ENCODE measurements at regions not wholly inside any gene's neighbourhood (a gene's known extent, or its start where the extent isn't known, plus 50 kb on each side); places are given as distances from the start of the nearest gene placed in this dataset.

DNA sequence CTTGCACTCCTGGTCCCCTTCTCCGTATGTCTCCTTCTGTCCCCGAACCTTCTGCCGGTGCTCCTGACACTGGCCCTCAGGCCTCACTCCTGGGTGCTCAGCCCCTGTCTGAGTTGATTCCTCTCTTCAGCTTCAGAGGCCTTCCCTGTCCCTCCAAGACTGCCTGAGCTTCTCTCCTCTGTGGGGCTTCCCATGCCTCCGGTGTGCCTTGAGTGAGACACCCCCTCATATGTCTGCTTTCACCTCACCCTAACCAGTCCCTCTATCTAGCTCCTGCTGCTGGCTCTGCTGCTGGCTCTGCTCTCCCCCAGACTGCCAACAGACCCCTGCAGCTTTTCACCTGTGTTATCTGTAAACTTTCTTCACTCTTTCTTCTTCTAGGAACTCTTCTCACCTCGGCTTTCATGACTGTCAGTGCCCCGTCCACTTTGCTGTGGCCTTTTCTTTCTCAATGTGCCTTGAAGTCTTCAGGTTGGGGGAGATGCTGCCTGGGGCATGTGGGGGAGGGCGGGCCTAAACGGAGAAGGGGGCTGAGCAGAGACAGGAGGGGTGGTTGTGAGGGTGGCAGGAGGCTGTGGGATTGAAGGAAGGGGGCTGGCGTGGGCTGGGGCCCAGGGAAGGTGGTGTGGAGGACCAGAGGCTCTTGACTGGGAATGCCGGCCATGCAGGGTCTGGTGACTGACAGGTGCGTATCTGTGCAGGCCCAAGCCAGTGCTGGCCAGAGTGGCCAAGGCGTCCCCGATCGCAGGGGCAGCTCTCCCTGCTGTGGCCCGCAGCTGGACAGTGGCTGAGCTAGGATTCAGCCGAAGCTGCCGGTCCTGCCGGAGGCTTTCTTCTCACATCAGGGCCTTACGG is 81.3 kb downstream of the METRNL start:
- BruUV-seq (replicated peaks): no TSS peak
- no peak overlapping the region for H2AFZ ChIP-seq (ENCODE audit: low read depth, low read length)
- no peaks in the 10 kb centered on the region for H3K9me1 ChIP-seq (replicated peaks; ENCODE audit: control insufficient read depth, extremely low read depth, insufficient read depth, low read length)
- dilution Hi-C loops (cut with MboI; ENCODE audit: extremely low pct_ligation_motif_present, low sequenced_read_pairs) (no loop called here), intact Hi-C loops (cut with micrococcal nuclease) (no loop called here)
- H3K36me3 ChIP-seq (ENCODE audit: control insufficient read depth in 2 of 2, extremely low read depth in 1 of 2, insufficient read depth in 2 of 2, low read length in 2 of 2): no peaks in the 10 kb centered on the region
- TF ChIP-seq, protein P1, sequence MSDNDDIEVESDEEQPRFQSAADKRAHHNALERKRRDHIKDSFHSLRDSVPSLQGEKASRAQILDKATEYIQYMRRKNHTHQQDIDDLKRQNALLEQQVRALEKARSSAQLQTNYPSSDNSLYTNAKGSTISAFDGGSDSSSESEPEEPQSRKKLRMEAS (IDR thresholded peaks at IDR 0.05; ENCODE audit: insufficient read depth, insufficient read length): no peak
- TF ChIP-seq EZH2 (IDR thresholded peaks at IDR 0.05; ENCODE audit: borderline replicate concordance, low read depth, low read length, severe bottlenecking) (no peak), FOS (IDR thresholded peaks at IDR 0.05; ENCODE audit: borderline replicate concordance, insufficient read depth, low read length) (no peak), POLR2A (IDR thresholded peaks at IDR 0.05; ENCODE audit: low read depth, low read length) (no peak), POLR2AphosphoS5 (IDR thresholded peaks at IDR 0.05; ENCODE audit: insufficient read depth, low read depth, low read length) (no peak), GATA2 (IDR thresholded peaks at IDR 0.05; ENCODE audit: insufficient read depth, insufficient read length, low read depth, low read length) (no peak), MYC (IDR thresholded peaks at IDR 0.05; ENCODE audit: low read depth, low read length) (no peak)
- TF ChIP-seq, protein P2, sequence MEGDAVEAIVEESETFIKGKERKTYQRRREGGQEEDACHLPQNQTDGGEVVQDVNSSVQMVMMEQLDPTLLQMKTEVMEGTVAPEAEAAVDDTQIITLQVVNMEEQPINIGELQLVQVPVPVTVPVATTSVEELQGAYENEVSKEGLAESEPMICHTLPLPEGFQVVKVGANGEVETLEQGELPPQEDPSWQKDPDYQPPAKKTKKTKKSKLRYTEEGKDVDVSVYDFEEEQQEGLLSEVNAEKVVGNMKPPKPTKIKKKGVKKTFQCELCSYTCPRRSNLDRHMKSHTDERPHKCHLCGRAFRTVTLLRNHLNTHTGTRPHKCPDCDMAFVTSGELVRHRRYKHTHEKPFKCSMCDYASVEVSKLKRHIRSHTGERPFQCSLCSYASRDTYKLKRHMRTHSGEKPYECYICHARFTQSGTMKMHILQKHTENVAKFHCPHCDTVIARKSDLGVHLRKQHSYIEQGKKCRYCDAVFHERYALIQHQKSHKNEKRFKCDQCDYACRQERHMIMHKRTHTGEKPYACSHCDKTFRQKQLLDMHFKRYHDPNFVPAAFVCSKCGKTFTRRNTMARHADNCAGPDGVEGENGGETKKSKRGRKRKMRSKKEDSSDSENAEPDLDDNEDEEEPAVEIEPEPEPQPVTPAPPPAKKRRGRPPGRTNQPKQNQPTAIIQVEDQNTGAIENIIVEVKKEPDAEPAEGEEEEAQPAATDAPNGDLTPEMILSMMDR (IDR thresholded peaks at IDR 0.05; ENCODE audit: extremely low read depth in 1 of 2, insufficient read depth in 1 of 2, low read depth in 1 of 2, low read length in 2 of 2): no peak
- H3K4me2 ChIP-seq (ENCODE audit: insufficient read depth, low read length): no peak overlapping the region
- H3K27me3 ChIP-seq (ENCODE audit: control insufficient read depth in 2 of 2, insufficient read depth in 2 of 2, low read length in 2 of 2): peaks cover 9 to 10% of the 10 kb centered on the region in 2 experiments
- H4K20me1 ChIP-seq (replicated peaks; ENCODE audit: control insufficient read depth, extremely low read depth, insufficient read depth, low read length): no peaks in the 10 kb centered on the region
- no peak overlapping the region for H3K4me3 ChIP-seq (replicated peaks in 1 of 3; ENCODE audit: insufficient read depth in 1 of 3, low read depth in 1 of 3, low read length in 3 of 3)
- ChIA-PET CTCF (interaction anchor here (1.0 to 1.3 kb wide), 2 partner anchors 21 to 22 kb away, joined by 3 read pairs; no protein-coding TSS in a partner anchor), POLR2A (no interaction called here)
- H3K4me1 ChIP-seq (ENCODE audit: control insufficient read depth, extremely low read depth, insufficient read depth, low read length): peaks cover 6% of the 10 kb centered on the region
- H3K79me2 ChIP-seq (ENCODE audit: control insufficient read depth, insufficient read depth, low read length): no peaks in the 10 kb centered on the region
- FAIRE-seq (no peak), DNase-seq (ENCODE audit: low read depth, low spot score) (no peak)
- no peaks in the 10 kb centered on the region for H3K9me3 ChIP-seq (replicated peaks; ENCODE audit: control insufficient read depth, insufficient read depth, low read length)
- no peak overlapping the region for H3K27ac ChIP-seq (ENCODE audit: insufficient read depth, low read depth, low read length)
- no peak overlapping the region for H3K9ac ChIP-seq (replicated peaks; ENCODE audit: extremely low read depth, insufficient read depth, low read length)
